Chondrocyte (in vitro differentiated cells): ENCODE measurements at regions not wholly inside any gene's neighbourhood (a gene's known extent, or its start where the extent isn't known, plus 50 kb on each side); places are given as distances from the start of the nearest gene placed in this dataset.

ENCODE experiments used
- DNase-seq: peaks from one replicate; pipeline ENCODE4 v3.0.0; 2021; ENCODE audit warnings: mixed read lengths, low spot score
- H3K27ac Mint-ChIP-seq: one replicate; pipeline ENCODE4 v1.8.0; 2021; ENCODE audit warnings: mild to moderate bottlenecking, moderate library complexity, mixed read lengths; ENCODE audit not compliant: unreplicated experiment
- H3K27me3 Mint-ChIP-seq: 2 replicates; pipeline ENCODE4 v1.8.0; 2021; ENCODE audit warnings: low read depth, mixed read lengths
- H3K36me3 Mint-ChIP-seq: 2 replicates; pipeline ENCODE4 v1.8.0; 2021; ENCODE audit warnings: low read depth, mixed read lengths
- H3K4me1 Mint-ChIP-seq: 2 replicates; pipeline ENCODE4 v1.8.0; 2021; ENCODE audit warnings: low read depth, mild to moderate bottlenecking, mixed read lengths
- H3K4me3 Mint-ChIP-seq: one replicate; pipeline ENCODE4 v1.8.0; 2021; ENCODE audit warnings: mild to moderate bottlenecking, moderate library complexity, mixed read lengths; ENCODE audit not compliant: unreplicated experiment
- H3K9me3 Mint-ChIP-seq: 2 replicates; pipeline ENCODE4 v1.8.0; 2021; ENCODE audit warnings: low read depth, mixed read lengths
- CTCF ChIP-seq: fragments of 200-600 bp; sonication (generic); IDR thresholded peaks from 2 replicates; pipeline ENCODE4 v1.5.0; 2021; ENCODE audit warnings: antibody characterized with exemption, mild to moderate bottlenecking, moderate library complexity

DNA sequence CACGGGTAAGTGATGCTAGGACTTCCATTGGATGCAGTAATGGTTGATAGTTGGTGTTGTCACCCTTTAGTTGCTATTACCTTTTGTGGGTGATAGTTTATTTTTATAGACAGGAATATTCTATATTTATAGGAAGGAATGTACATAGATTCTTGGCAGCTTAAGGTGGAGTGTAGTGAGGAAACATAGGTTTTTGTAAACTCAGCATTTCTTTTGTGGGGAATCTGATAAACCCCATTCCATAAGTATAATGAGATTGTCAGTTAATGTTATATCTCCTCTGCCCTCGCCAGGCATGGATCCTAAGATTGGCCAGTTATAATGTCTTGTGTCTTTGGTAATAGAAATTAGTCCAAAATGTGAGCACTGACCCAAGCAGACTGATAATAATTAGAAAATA is 262.7 kb downstream of the JRKL start:
- Mint-ChIP-seq H3K27ac (no peak overlapping the region), H3K36me3 (no peaks in the 10 kb centered on the region), H3K27me3 (peaks cover 7% of the 10 kb centered on the region), H3K4me1 (no peaks in the 10 kb centered on the region), H3K4me3 (no peak overlapping the region), H3K9me3 (no peaks in the 10 kb centered on the region)
- no peak for DNase-seq
- TF ChIP-seq CTCF, result no peak

DNA sequence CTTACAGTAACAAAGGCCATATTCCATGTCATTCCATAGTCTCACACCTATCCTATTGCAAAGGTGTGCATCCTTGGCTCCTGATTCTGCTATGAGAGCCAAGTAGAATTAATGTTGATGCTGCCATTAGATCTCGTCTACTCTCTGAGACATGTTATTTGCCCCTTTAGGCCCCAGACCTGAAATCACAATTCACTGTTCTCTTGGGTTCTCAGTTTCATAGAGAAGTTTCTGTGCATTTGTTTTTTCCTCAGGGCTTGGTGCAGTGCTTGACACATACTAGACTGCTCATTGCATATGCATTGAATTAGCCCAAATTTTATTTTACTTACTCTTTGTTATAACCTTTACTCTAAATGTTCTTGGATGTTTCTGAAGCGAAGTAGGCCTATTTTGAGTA is 265.7 kb downstream of the JRKL start:
- no peak for DNase-seq
- no peak overlapping the region for H3K4me3 Mint-ChIP-seq

DNA sequence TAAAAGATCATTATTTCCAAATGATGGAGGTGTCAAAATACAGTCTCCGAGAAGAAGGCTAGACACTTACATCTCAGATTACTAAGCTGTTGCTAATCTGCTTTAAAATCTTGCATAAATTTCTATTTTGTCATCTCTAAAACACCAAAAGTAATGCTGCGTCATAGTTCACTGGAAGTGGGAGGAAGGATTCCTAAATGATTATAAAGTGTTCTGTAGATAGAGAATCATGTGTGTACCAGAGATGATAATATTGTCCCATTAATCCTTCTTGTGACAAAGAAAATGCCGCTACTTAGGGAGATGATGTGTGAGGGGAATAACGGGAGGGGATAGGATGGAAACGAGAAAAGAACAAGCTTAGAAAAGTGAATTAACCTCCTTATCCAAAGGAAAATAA is 268.6 kb downstream of the JRKL start:
- no peak for TF ChIP-seq CTCF
- DNase-seq, result no peak
- Mint-ChIP-seq H3K36me3 (no peaks in the 10 kb centered on the region), H3K4me1 (no peaks in the 10 kb centered on the region), H3K27me3 (peaks cover 9% of the 10 kb centered on the region), H3K9me3 (no peaks in the 10 kb centered on the region), H3K4me3 (no peak overlapping the region), H3K27ac (no peak overlapping the region)

More for the DNA sequence above, 265.7 kb downstream of the JRKL start:
- Mint-ChIP-seq H3K9me3 (no peaks in the 10 kb centered on the region), H3K36me3 (no peaks in the 10 kb centered on the region), H3K27me3 (peaks cover 4% of the 10 kb centered on the region), H3K4me1 (no peaks in the 10 kb centered on the region), H3K27ac (no peak overlapping the region)
- TF ChIP-seq CTCF, result no peak

GRCh38 chr11:96664110-96664509 is 274.3 kb downstream of the JRKL start:
- H3K9me3 Mint-ChIP-seq, result no peaks in the 10 kb centered on the region
- TF ChIP-seq CTCF, result no peak
- no peak overlapping the region for H3K27ac Mint-ChIP-seq
- DNase-seq, result no peak
- no peaks in the 10 kb centered on the region for H3K36me3 Mint-ChIP-seq
- no peak overlapping the region for H3K4me3 Mint-ChIP-seq
- H3K4me1 Mint-ChIP-seq, result no peaks in the 10 kb centered on the region
- H3K27me3 Mint-ChIP-seq, result peaks cover 11% of the 10 kb centered on the region

GRCh38 chr11:96680211-96681018 is 290.6 kb downstream of the JRKL start:
- DNase-seq, result no peak
- H3K27me3 Mint-ChIP-seq, result peaks cover 17% of the 10 kb centered on the region

More at GRCh38 chr11:96680211-96681018, 290.6 kb downstream of the JRKL start:
- TF ChIP-seq CTCF, result no peak
- Mint-ChIP-seq H3K4me1 (no peaks in the 10 kb centered on the region), H3K9me3 (no peaks in the 10 kb centered on the region), H3K27ac (no peak overlapping the region), H3K4me3 (no peak overlapping the region), H3K36me3 (no peaks in the 10 kb centered on the region)
